GM12892 (cell line): ENCODE measurements at regions not wholly inside any gene's neighbourhood (a gene's known extent, or its start where the extent isn't known, plus 50 kb on each side); places are given as distances from the start of the nearest gene placed in this dataset.

Experiments used
- DNase-seq: peaks from one replicate; pipeline ENCODE4 v3.0.0; 2011; ENCODE audit not compliant: insufficient read length
- FAIRE-seq: peaks from 2 replicates; lab custom pipeline; 2011; peaks lifted over from hg19 to GRCh38; lab: Jason Lieb, UNC
- POLR2A ChIP-seq: IDR thresholded peaks from 2 replicates; pipeline ENCODE4 v1.6.1; 2011; ENCODE audit warnings: low read depth, low read length, control low read depth
- POLR2AphosphoS5 ChIP-seq: IDR thresholded peaks from 2 replicates; pipeline ENCODE4 v1.6.1; 2011; ENCODE audit warnings: low read depth, low read length, control low read depth
- TAF1 ChIP-seq: IDR thresholded peaks from 2 replicates; pipeline ENCODE4 v1.6.1; 2011; ENCODE audit warnings: low read depth, mild to moderate bottlenecking, control low read depth, low read length, borderline replicate concordance

DNA sequence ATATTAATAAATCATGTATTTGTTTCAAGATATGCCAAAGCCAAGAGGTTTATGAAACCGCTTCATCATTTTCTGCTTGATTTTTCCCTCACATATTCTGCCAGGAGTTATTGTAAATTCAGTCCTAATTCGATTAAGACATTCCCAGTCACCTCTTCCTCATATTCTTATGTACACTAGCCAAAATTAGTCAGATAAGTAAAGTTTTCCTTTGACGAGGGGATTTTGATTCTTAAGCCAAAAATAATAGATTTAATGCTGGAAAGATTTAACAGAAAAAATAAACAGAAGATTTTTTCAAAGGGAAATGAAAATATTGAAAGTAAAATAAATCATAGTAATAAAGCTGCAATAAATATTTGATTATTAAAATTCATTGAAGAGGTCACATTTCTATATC lies 51.0 kb upstream of the VEGFC start:
- TF ChIP-seq TAF1: no peak
- TF ChIP-seq POLR2A: no peak
- no peak for TF ChIP-seq POLR2AphosphoS5
- DNase-seq: no peak
- no peak for FAIRE-seq

GRCh38 chr4:176844448-176844847 lies 51.7 kb upstream of the VEGFC start:
- no peak for FAIRE-seq
- TF ChIP-seq POLR2A: no peak
- TF ChIP-seq TAF1: no peak
- TF ChIP-seq POLR2AphosphoS5: no peak
- no peak for DNase-seq

DNA sequence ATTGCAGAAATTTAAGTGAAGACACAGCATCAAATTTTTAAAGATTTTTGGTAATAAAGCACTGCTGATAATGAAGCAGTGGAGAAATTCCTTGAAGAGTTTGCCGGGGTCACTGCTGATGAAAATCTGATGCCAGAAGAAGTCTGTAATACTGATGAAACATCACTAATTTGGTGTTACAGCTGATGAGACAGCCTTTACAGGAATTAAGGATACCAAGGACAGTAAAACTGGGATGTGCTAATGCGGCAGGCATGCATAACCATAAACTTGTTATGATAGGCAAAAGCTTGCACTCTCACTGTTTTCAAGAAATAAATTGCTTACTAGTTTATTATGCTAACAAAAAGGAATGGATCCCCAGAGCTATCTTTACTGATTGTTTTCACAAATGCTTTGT lies 52.9 kb upstream of the VEGFC start:
- FAIRE-seq (no peak), DNase-seq (no peak)
- TF ChIP-seq POLR2A: no peak
- TF ChIP-seq TAF1: no peak
- no peak for TF ChIP-seq POLR2AphosphoS5

GRCh38 chr4:176849076-176849475 lies 56.4 kb upstream of the VEGFC start:
- DNase-seq (no peak), FAIRE-seq (no peak)
- TF ChIP-seq TAF1 (no peak), POLR2AphosphoS5 (no peak), POLR2A (no peak)

DNA sequence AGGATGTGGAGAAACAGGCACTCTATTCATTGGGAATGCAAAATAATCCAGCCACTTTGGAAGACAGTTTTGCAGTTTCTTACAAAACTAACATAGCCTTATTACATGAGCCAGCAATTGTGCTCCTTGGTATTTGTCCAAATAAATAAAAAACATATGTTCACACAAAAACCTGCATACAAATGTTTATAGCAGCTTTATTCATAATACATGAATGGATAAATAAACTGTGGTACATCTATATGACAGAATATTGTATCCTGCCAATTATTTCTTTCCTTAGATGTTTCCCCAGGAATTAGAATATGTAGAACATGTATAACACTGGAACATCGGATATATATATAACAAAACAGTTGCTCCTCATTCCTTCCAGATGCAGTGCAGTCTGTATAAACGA lies 57.7 kb upstream of the VEGFC start:
- FAIRE-seq (no peak), DNase-seq (no peak)
- TF ChIP-seq TAF1: no peak
- no peak for TF ChIP-seq POLR2A

GRCh38 chr4:176856421-176856820 lies 63.7 kb upstream of the VEGFC start:
- no peak for DNase-seq
- no peak for TF ChIP-seq POLR2A
- no peak for TF ChIP-seq POLR2AphosphoS5
- TF ChIP-seq TAF1: no peak
- FAIRE-seq: no peak

- DNase-seq (no peak), FAIRE-seq (no peak)
- TF ChIP-seq POLR2A (no peak), POLR2AphosphoS5 (no peak), TAF1 (no peak)
Observed at GRCh38 chr4:176858839-176859238, 66.1 kb upstream of the VEGFC start.

DNA sequence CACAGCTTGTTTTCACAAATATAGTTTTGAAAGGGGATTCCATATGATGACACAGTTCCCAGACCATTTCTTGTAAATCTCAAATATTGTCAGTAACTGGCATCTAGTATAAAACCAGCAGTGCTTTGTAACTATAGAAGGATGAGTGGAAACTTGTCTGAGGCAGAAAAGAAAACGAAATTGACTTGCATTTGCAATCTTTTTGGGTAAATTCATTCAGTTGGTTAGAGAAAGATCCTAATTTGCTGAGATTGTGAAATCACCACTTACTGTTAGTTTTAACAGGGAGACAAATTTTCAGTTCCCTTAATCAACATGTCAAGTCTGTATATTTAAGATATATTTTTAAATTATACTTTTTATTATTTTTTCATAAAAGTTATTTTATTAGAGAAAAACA lies 71.5 kb upstream of the VEGFC start:
- no peak for TF ChIP-seq TAF1
- TF ChIP-seq POLR2AphosphoS5: no peak
- no peak for DNase-seq
- no peak for FAIRE-seq

DNA sequence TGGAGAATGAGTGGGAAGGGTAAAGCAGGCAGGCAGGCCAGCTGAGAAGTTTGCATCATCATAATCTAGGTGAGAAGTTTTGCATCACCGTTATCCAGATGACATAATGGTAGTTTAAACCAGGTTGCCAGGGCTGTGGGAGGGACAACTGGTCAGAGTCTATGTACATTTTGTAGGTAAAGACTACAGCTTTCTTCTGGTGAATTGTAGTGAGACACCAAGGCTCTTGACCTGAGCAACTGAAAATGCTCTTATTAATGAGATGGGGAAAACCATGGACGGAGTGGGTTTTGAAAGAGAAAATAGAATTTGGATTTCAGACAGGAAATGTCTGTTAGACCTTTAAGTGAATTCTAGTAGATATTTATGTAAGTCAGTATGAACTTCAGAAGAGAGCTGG lies 76.0 kb upstream of the VEGFC start:
- FAIRE-seq (no peak), DNase-seq (no peak)
- TF ChIP-seq POLR2AphosphoS5 (no peak), TAF1 (no peak), POLR2A (no peak)

DNA sequence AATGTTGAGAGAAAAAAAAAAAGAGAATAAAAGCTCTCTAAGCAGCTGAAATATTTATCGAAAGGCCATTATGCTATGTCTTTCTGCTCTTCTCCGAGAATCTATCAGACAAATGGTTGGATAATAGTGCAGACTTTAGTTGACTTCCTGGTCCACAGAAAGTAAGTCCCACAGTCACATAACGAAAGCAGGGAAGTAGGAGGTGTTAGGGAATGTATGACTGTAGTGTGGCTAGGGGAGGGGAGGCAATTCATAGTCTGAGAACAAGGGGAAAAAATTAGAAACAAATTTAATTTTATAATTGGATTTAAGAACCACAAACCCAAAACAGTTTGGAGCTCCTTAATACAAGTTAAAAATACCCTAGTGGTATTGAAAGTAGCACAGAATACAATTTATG lies 79.7 kb upstream of the VEGFC start:
- TF ChIP-seq TAF1 (no peak), POLR2A (no peak), POLR2AphosphoS5 (no peak)
- FAIRE-seq: no peak

GRCh38 chr4:176874721-176875445 lies 82.2 kb upstream of the VEGFC start:
- TF ChIP-seq TAF1 (no peak), POLR2A (no peak), POLR2AphosphoS5 (no peak)

More for the DNA sequence above, 79.7 kb upstream of the VEGFC start:
- no peak for DNase-seq

GRCh38 chr4:176875446-176875930 lies 82.8 kb upstream of the VEGFC start:
- FAIRE-seq (no peak), DNase-seq (no peak)
- TF ChIP-seq POLR2AphosphoS5: no peak
- TF ChIP-seq TAF1: no peak
- no peak for TF ChIP-seq POLR2A

More at GRCh38 chr4:176874721-176875445, 82.2 kb upstream of the VEGFC start:
- DNase-seq (no peak), FAIRE-seq (no peak)

- DNase-seq: no peak
- no peak for TF ChIP-seq TAF1
Observed at GRCh38 chr4:176879380-176880116, 86.8 kb upstream of the VEGFC start.

More at GRCh38 chr4:176879380-176880116, 86.8 kb upstream of the VEGFC start:
- no peak for FAIRE-seq
